HepG2 (cell line): ENCODE measurements at regions not wholly inside any gene's neighbourhood (a gene's known extent, or its start where the extent isn't known, plus 50 kb on each side); places are given as distances from the start of the nearest gene placed in this dataset.

Experiments
- FOSL1 ChIP-seq: sonication (generic); formaldehyde crosslinking; IDR thresholded peaks from 2 replicates; pipeline ENCODE4 v1.9.0; 2021; ENCODE audit warnings: missing genetic modification reagents, borderline replicate concordance
- POLR2A ChIP-seq, 2 experiments: IDR thresholded peaks; 2 replicates each; pipeline ENCODE4 v1.6.1; 2011; ENCODE audit warnings: low read depth in 2 of 2, low read length in 2 of 2, mild to moderate bottlenecking in 1 of 2, moderate library complexity in 1 of 2; ENCODE audit not compliant: insufficient read depth in 1 of 2
- SRSF9 ChIP-seq: fragments of 200-400 bp; formaldehyde crosslinking; IDR thresholded peaks from 2 replicates; pipeline ENCODE4 v1.6.1; 2018; ENCODE audit warnings: borderline replicate concordance, mild to moderate bottlenecking, low read depth, low read length; ENCODE audit not compliant: insufficient read depth, poor library complexity, severe bottlenecking
- ZNF337 ChIP-seq: sonication (generic); formaldehyde crosslinking; IDR thresholded peaks from 2 replicates; pipeline ENCODE4 v1.5.1; 2020; ENCODE audit warnings: missing genetic modification reagents, low read depth, mild to moderate bottlenecking, borderline replicate concordance
- ZNF878 ChIP-seq: sonication (generic); formaldehyde crosslinking; IDR thresholded peaks from 2 replicates; pipeline ENCODE4 v1.8.1; 2023; ENCODE audit warnings: mild to moderate bottlenecking, missing genetic modification reagents, moderate library complexity
- TF ChIP-seq, protein P1 (sequence below): sonication (generic); formaldehyde crosslinking; IDR thresholded peaks from 2 replicates; pipeline ENCODE4 v1.5.0; 2020; ENCODE audit warnings: mild to moderate bottlenecking, missing genetic modification reagents, moderate library complexity
- TF ChIP-seq, protein P2 (sequence below): sonication (generic); formaldehyde crosslinking; IDR thresholded peaks from 2 replicates; pipeline ENCODE4 v1.5.1; 2020; ENCODE audit warnings: mild to moderate bottlenecking, missing genetic modification reagents, borderline replicate concordance
- TF ChIP-seq, protein P3 (sequence below): sonication (generic); formaldehyde crosslinking; IDR thresholded peaks from 2 replicates; pipeline ENCODE4 v1.4.0; 2020; ENCODE audit warnings: missing genetic modification reagents
- TF ChIP-seq, protein P4 (sequence below): sonication (generic); formaldehyde crosslinking; IDR thresholded peaks from 2 replicates; pipeline ENCODE4 v1.4.0; 2020; ENCODE audit warnings: missing genetic modification reagents, borderline replicate concordance

DNA sequence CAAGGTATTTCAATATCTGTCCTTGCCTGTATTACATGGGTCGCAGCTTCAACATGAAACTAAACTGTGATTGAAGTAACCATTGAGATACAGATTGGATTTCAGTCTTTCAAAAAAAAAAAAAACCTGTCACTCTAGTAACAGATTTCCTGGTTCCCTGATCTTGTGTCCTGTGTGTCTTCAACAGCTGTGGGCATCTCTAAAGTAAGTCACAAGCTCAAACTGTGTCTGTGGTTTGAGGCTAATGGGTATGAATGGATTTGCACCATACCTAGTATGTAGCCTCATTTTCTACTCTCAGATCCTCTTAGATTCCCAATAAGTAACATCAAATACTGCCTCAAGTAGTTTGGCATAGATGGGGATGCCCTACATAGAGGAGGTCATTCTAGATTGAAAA, 300.1 kb downstream of the COG6 start:
- TF ChIP-seq ZNF878 (CRISPR knock-in tag) (no peak), SRSF9 (no peak), ZNF337 (no peak), POLR2A (IDR thresholded peaks at IDR 0.05; ENCODE audit: insufficient read depth in 1 of 2, low read depth in 2 of 2, low read length in 2 of 2) (no peak), FOSL1 (CRISPR knock-in tag) (no peak)
- TF ChIP-seq, protein P1, sequence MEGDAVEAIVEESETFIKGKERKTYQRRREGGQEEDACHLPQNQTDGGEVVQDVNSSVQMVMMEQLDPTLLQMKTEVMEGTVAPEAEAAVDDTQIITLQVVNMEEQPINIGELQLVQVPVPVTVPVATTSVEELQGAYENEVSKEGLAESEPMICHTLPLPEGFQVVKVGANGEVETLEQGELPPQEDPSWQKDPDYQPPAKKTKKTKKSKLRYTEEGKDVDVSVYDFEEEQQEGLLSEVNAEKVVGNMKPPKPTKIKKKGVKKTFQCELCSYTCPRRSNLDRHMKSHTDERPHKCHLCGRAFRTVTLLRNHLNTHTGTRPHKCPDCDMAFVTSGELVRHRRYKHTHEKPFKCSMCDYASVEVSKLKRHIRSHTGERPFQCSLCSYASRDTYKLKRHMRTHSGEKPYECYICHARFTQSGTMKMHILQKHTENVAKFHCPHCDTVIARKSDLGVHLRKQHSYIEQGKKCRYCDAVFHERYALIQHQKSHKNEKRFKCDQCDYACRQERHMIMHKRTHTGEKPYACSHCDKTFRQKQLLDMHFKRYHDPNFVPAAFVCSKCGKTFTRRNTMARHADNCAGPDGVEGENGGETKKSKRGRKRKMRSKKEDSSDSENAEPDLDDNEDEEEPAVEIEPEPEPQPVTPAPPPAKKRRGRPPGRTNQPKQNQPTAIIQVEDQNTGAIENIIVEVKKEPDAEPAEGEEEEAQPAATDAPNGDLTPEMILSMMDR (CRISPR knock-in tag): no peak
- TF ChIP-seq, protein P2, sequence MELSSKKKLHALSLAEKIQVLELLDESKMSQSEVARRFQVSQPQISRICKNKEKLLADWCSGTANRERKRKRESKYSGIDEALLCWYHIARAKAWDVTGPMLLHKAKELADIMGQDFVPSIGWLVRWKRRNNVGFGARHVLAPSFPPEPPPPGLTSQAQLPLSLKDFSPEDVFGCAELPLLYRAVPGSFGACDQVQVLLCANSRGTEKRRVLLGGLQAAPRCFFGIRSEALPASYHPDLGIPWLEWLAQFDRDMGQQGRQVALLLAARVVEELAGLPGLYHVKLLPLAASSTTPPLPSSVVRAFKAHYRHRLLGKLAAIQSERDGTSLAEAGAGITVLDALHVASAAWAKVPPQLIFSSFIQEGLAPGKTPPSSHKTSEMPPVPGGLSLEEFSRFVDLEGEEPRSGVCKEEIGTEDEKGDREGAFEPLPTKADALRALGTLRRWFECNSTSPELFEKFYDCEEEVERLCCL (CRISPR knock-in tag): no peak
- TF ChIP-seq, protein P3, sequence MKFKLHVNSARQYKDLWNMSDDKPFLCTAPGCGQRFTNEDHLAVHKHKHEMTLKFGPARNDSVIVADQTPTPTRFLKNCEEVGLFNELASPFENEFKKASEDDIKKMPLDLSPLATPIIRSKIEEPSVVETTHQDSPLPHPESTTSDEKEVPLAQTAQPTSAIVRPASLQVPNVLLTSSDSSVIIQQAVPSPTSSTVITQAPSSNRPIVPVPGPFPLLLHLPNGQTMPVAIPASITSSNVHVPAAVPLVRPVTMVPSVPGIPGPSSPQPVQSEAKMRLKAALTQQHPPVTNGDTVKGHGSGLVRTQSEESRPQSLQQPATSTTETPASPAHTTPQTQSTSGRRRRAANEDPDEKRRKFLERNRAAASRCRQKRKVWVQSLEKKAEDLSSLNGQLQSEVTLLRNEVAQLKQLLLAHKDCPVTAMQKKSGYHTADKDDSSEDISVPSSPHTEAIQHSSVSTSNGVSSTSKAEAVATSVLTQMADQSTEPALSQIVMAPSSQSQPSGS: no peak
- TF ChIP-seq, protein P4, sequence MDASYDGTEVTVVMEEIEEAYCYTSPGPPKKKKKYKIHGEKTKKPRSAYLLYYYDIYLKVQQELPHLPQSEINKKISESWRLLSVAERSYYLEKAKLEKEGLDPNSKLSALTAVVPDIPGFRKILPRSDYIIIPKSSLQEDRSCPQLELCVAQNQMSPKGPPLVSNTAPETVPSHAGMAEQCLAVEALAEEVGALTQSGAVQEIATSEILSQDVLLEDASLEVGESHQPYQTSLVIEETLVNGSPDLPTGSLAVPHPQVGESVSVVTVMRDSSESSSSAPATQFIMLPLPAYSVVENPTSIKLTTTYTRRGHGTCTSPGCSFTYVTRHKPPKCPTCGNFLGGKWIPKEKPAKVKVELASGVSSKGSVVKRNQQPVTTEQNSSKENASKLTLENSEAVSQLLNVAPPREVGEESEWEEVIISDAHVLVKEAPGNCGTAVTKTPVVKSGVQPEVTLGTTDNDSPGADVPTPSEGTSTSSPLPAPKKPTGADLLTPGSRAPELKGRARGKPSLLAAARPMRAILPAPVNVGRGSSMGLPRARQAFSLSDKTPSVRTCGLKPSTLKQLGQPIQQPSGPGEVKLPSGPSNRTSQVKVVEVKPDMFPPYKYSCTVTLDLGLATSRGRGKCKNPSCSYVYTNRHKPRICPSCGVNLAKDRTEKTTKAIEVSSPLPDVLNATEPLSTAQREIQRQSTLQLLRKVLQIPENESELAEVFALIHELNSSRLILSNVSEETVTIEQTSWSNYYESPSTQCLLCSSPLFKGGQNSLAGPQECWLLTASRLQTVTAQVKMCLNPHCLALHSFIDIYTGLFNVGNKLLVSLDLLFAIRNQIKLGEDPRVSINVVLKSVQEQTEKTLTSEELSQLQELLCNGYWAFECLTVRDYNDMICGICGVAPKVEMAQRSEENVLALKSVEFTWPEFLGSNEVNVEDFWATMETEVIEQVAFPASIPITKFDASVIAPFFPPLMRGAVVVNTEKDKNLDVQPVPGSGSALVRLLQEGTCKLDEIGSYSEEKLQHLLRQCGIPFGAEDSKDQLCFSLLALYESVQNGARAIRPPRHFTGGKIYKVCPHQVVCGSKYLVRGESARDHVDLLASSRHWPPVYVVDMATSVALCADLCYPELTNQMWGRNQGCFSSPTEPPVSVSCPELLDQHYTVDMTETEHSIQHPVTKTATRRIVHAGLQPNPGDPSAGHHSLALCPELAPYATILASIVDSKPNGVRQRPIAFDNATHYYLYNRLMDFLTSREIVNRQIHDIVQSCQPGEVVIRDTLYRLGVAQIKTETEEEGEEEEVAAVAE (CRISPR knock-in tag): no peak
